ENCODE measurements at regions not wholly inside any gene's neighbourhood (a gene's known extent, or its start where the extent isn't known, plus 50 kb on each side); places are given as distances from the start of the nearest gene placed in this dataset.

- H3K9me3 ChIP-seq (ENCODE audit: low read depth, low read length) = no peaks in the 10 kb centered on the region
- H3K27me3 ChIP-seq (ENCODE audit: insufficient read depth, low read length) = no peaks in the 10 kb centered on the region
- H4K20me1 ChIP-seq (ENCODE audit: insufficient read depth, low read length) = no peaks in the 10 kb centered on the region
- H3K36me3 ChIP-seq (ENCODE audit: insufficient read depth, low read length) = no peaks in the 10 kb centered on the region
- no peak overlapping the region for H3K27ac ChIP-seq (ENCODE audit: low read depth, low read length)
- H3K79me2 ChIP-seq (ENCODE audit: insufficient read depth, low read length) = no peaks in the 10 kb centered on the region
- H3K4me2 ChIP-seq (ENCODE audit: insufficient read depth, low read length) = no peak overlapping the region
- no peak overlapping the region for H3K4me3 ChIP-seq (ENCODE audit: insufficient read depth, low read length)
- H2AFZ ChIP-seq (ENCODE audit: low read length) = no peak overlapping the region
- TF ChIP-seq CTCF (IDR thresholded peaks at IDR 0.05; ENCODE audit: extremely low read depth, low read depth, low read length) = no peak
- DNase-seq (ENCODE audit: insufficient read length, low spot score, missing footprints) = no peak
- H3K4me1 ChIP-seq (ENCODE audit: insufficient read depth, low read length) = no peaks in the 10 kb centered on the region
Measured at GRCh38 chr1:187390215-187390818, 561.6 kb downstream of the PLA2G4A start.

GRCh38 chr1:187396226-187396625, 567.5 kb downstream of the PLA2G4A start:
- Histone ChIP-seq H3K36me3 (ENCODE audit: insufficient read depth, low read length) (no peaks in the 10 kb centered on the region), H3K4me2 (ENCODE audit: insufficient read depth, low read length) (no peak overlapping the region), H2AFZ (ENCODE audit: low read length) (no peak overlapping the region), H3K4me1 (ENCODE audit: insufficient read depth, low read length) (no peaks in the 10 kb centered on the region), H3K9me3 (ENCODE audit: low read depth, low read length) (no peaks in the 10 kb centered on the region), H3K4me3 (ENCODE audit: insufficient read depth, low read length) (no peak overlapping the region), H4K20me1 (ENCODE audit: insufficient read depth, low read length) (no peaks in the 10 kb centered on the region), H3K27ac (ENCODE audit: low read depth, low read length) (no peak overlapping the region), H3K27me3 (ENCODE audit: insufficient read depth, low read length) (no peaks in the 10 kb centered on the region), H3K79me2 (ENCODE audit: insufficient read depth, low read length) (no peaks in the 10 kb centered on the region)
- TF ChIP-seq CTCF (IDR thresholded peaks at IDR 0.05; ENCODE audit: extremely low read depth, low read depth, low read length) = no peak
- no peak for DNase-seq (ENCODE audit: insufficient read length, low spot score, missing footprints)

GRCh38 chr1:187396929-187397796, 568.4 kb downstream of the PLA2G4A start:
- Histone ChIP-seq H2AFZ (ENCODE audit: low read length) (no peak overlapping the region), H3K27me3 (ENCODE audit: insufficient read depth, low read length) (no peaks in the 10 kb centered on the region), H3K4me3 (ENCODE audit: insufficient read depth, low read length) (no peak overlapping the region), H3K4me2 (ENCODE audit: insufficient read depth, low read length) (no peak overlapping the region), H4K20me1 (ENCODE audit: insufficient read depth, low read length) (no peaks in the 10 kb centered on the region), H3K9me3 (ENCODE audit: low read depth, low read length) (no peaks in the 10 kb centered on the region), H3K4me1 (ENCODE audit: insufficient read depth, low read length) (no peaks in the 10 kb centered on the region), H3K79me2 (ENCODE audit: insufficient read depth, low read length) (no peaks in the 10 kb centered on the region), H3K36me3 (ENCODE audit: insufficient read depth, low read length) (no peaks in the 10 kb centered on the region), H3K27ac (ENCODE audit: low read depth, low read length) (no peak overlapping the region)
- TF ChIP-seq CTCF (IDR thresholded peaks at IDR 0.05; ENCODE audit: extremely low read depth, low read depth, low read length) = no peak
- DNase-seq (ENCODE audit: insufficient read length, low spot score, missing footprints) = no peak
